HG03060 (cell line): ENCODE measurements at regions not wholly inside any gene's neighbourhood (a gene's known extent, or its start where the extent isn't known, plus 50 kb on each side); places are given as distances from the start of the nearest gene placed in this dataset.

ENCODE experiments used
- ATAC-seq: cut with Tn5 transposase; IDR thresholded peaks from one replicate; pipeline ENCODE4 v1.9.1; 2021; ENCODE audit warnings: low read depth, moderate number of reproducible peaks; ENCODE audit not compliant: unreplicated experiment

DNA sequence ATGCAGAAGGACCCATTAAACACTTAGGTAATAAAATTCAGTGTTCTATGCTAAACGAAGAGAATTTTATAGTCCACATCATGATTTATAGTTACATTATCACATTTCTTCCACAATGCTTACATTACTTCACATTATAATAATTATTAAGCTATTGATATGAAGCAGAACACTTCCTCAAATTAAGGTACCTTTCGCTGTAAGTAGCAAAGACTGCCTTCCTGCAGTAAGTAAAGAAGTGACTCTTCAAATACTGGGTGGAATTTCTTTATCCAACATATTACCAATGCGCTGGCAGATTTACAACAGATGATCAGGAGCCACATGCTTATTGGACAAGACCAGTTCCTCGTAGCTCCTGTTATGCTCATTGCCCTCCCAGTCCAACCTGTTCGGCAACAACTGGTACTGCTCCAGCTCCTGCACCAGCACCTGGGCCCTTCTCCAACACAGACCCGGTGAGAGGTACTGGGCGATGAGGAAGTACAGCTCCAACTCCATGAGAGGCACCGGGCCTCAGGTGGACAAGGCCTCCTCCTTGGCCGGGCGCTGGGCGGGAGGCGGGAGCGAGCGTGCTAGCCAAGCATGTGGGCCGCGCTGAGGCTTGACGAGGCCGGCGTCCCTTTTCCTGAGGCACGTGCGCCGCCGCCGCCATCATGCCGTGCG lies 210.7 kb upstream of the ATP2B1 start:
- ATAC-seq: no peak

DNA sequence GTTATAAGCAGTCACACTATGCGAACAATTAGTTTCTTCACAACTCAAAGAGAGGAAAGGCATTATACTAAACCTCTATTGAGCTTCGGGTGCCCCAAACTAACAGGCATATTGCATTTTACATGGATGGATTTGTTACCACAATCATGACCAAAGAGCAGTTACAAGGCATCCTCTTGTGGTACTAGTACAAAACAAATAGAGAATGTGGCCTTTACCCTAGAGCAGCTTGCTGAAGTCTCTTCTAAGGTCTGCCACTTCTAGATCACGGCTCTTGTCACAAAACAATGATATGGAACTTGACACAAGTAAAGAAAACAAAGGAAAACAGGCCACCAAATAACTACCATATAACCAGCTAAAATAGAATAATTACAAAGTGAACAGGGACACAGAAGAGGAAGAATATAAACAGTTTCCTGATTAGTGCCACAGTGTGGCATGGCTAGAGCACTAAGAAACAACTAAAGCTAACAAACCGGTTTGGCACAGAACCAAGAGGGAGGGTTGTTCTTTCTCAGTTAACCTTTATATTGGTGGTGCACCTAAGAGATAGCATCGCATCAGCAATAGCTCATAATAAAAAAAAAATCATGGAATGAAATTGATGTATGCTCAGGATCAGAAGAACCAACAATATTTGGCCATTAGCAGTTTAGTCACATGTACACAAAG lies 209.7 kb upstream of the ATP2B1 start:
- ATAC-seq: no peak

GRCh38 chr12:89909753-89910152 lies 201.1 kb upstream of the ATP2B1 start:
- ATAC-seq: no peak

- ATAC-seq: no peak
Measured at GRCh38 chr12:89907659-89908058, 199.0 kb upstream of the ATP2B1 start.

DNA sequence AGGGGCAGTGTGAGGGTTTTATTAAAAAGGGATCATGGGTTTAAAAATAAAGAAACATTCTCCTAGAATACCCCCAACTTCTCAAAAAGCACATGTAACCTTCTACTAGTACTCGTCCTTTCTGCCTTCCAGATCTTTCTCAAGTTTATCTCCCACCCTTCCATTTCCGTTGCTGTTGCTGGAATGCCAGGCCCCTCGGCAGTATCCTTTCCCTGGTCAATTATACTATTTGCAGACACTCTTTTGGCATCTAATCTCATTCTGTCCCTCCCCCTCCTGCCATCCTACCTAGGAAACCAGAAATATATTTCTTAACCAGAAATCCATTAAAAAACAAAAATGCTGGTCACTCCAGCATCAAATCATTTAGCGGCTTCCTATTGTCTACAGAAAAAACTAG lies 198.2 kb upstream of the ATP2B1 start:
- no peak for ATAC-seq

GRCh38 chr12:89906178-89906577 lies 197.5 kb upstream of the ATP2B1 start:
- no peak for ATAC-seq

DNA sequence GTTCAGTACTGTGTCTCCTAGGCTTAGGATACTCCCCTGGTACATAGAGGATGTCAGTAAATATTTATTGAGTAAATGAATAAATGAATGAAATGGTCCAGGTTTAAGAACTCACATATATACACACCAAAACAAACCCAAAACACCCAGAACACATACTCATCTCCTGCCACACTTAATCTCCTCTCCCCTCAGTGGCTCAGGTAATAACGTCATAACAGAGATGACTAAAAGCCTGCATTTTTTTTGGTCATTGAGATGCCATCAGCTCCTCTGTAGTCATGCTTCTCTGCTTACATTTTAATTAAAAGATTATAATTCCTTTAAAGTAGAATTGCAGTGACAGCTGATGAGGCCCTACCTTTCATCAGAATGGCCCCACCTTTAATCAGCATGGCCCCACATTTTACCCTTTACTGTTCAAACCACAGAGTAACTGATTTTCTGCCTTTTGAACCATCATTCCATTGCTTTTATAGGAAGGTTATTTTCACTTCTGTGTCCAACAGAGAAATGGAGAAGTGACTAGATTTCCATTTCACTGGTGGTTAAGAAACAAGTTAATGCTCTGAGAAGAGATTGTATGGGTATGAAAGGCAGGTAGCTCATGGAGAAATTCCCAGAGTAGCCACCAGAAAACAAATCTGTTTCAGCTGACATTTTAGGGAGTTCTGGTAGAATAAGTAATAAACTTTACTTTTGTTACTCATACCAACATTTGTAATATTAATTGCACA lies 193.4 kb upstream of the ATP2B1 start:
- no peak for ATAC-seq

DNA sequence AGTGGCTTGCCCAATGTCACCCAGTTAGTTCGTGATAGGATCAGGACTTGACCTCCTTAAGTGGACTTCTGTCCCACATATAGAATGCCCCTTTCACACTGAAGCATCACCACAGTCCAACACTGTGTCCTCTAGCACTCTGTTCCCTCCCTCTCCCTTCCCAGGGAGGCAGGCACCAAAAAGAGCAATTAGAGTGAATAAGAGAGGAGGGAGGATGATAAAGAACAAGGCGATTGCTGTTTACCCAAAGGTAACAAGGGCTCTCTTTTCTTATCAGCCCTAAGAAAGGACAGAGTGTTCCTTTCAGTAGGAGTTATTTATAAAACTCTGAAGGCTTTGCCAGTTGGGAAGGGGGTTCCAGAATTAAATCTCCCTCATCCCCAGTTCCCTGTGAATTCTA lies 192.7 kb upstream of the ATP2B1 start:
- no peak for ATAC-seq

- ATAC-seq: no peak
Measured at GRCh38 chr12:89899651-89900050, 191.0 kb upstream of the ATP2B1 start.

DNA sequence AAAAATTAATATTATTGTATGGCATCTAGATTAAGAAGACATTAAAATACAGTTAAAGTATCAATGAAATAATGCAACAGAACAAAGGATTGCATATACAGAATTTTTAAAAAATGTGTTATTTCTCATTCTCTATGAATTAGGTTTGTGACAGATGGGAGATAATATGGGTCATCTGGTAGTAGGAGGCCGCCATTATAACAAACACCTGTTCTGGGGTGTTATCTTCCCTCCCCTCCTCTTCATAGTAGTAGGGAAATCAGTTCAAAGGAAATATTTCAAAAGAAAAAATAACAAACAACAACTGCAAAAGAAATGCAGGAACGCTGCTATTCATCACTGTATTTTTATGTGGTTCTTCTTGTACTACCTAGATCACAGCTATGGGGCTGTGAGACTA lies 187.0 kb upstream of the ATP2B1 start:
- ATAC-seq: no peak

GRCh38 chr12:89895101-89895500 lies 186.5 kb upstream of the ATP2B1 start:
- ATAC-seq: no peak

DNA sequence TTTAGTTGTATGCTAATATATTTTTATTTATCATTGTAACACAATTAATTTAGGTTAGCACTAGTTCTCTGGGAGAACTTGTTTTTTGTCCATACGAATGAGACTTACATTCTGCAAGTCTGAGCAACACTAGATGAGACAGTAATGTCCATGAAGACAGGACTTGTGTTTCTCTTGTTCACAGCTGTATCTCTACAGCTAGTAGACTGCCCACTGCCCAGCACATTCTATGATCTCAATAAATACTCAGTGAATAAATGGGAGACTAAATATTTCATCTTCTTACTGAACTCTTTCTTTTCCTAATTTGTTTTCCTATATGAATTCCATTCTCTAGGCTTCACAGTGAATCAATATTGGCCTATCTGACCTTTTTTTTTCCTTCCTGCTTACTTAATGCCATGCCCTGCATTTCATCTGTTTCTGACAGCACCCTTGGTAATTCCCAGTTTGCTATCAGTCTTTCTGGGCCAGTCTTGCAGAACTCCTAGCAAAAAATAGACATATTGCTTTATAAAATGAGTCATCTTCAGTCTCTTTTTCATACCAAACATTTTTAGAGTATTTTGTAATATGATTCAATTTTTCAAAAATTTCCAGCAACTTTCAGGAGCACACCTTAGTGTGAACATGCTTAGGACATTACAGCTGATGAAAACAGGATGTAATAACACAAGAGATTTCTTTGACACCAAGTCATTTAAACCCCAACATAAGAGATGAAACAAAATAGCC lies 185.5 kb upstream of the ATP2B1 start:
- ATAC-seq: no peak

DNA sequence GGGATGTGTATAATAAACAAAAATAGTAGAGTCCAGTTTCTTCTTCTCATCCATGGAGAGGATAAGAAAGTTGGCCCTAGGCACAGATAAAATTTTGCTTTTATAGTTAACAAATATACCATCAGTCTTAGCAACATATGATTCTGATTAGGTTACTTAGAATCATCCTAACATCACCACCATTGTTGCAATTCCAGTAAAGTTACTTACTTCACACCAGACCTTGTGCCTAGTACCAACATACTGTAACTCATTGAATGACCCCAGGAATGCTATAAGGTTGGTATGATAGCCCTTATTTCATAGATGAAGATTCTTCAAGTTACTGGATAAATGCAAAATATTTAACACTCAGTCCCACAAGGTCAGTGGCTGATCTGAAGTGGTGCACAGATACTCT lies 183.8 kb upstream of the ATP2B1 start:
- no peak for ATAC-seq

GRCh38 chr12:89891933-89892332 lies 183.3 kb upstream of the ATP2B1 start:
- ATAC-seq: no peak

DNA sequence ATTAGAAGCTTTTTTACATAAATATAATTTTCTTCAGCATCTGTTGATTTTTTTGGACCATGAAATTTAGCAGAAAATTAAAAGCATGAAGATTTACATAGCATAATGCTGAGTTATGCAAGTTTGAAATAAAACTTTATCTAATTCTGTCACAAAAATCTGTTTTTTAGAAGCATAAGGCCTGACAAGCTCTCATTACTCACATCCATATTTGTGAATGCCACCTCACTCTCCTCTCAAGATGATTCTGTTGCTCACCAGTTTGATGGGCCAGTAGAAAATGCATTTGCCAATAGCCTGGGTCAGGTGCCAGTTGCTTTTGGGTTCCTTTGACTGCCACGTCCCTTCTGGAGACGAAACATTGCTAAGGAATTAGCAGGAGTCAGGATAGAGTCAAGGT lies 181.5 kb upstream of the ATP2B1 start:
- no peak for ATAC-seq

- no peak for ATAC-seq
Measured at GRCh38 chr12:89889062-89889461, 180.4 kb upstream of the ATP2B1 start.

DNA sequence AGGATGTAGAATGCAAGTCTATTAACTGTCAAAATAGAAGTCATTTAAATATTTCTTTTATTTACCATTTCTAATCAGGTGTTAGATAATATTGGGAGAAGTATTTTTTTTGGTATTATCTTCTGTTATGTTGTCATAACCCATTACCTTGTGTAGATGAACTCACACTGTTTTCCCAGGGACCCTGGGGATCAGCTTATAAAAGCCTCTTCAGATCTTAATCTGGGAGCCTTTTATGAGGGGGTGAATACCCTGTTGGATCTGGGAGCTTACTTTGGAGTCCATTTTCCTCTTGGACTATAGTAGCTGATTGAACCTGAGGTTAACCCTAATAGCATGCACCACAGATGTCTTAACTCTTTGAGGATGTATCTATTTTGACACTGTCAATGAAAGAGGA lies 176.3 kb upstream of the ATP2B1 start:
- ATAC-seq: no peak

GRCh38 chr12:89884416-89884898 lies 175.8 kb upstream of the ATP2B1 start:
- no peak for ATAC-seq

GRCh38 chr12:89883630-89884389 lies 175.2 kb upstream of the ATP2B1 start:
- no peak for ATAC-seq

- no peak for ATAC-seq
Measured at GRCh38 chr12:89882792-89883191, 174.2 kb upstream of the ATP2B1 start.
